H9 (cell line): ENCODE measurements at regions not wholly inside any gene's neighbourhood (a gene's known extent, or its start where the extent isn't known, plus 50 kb on each side); places are given as distances from the start of the nearest gene placed in this dataset.

Experiments
- DNase-seq: peaks from one replicate; pipeline ENCODE4 v3.0.0-alpha.2; 2017
- H2AFZ ChIP-seq: one replicate; pipeline ENCODE4 v1.6.1; 2013; ENCODE audit warnings: mild to moderate bottlenecking, low read length, control low read depth, moderate library complexity
- H2AK5ac ChIP-seq: 2 replicates; pipeline ENCODE4 v1.6.1; 2013; ENCODE audit warnings: low read length, control low read depth, mixed read lengths; ENCODE audit not compliant: insufficient read length
- H2BK120ac ChIP-seq: one replicate; pipeline ENCODE4 v1.6.1; 2013; ENCODE audit warnings: low read depth, mild to moderate bottlenecking, low read length, control low read depth, inconsistent platforms; ENCODE audit not compliant: poor library complexity, severe bottlenecking
- H2BK12ac ChIP-seq: 2 replicates; pipeline ENCODE4 v1.6.1; 2013; ENCODE audit warnings: low read length, control low read depth, mixed read lengths, low read depth; ENCODE audit not compliant: insufficient read length
- H2BK15ac ChIP-seq: 2 replicates; pipeline ENCODE4 v1.6.1; 2013; ENCODE audit warnings: low read depth, low read length, control low read depth
- H2BK20ac ChIP-seq: one replicate; pipeline ENCODE4 v1.6.1; 2013; ENCODE audit warnings: low read depth, mild to moderate bottlenecking, low read length, control low read depth, inconsistent platforms; ENCODE audit not compliant: poor library complexity, severe bottlenecking
- H2BK5ac ChIP-seq: 2 replicates; pipeline ENCODE4 v1.6.1; 2013; ENCODE audit warnings: low read length, control low read depth, mixed read lengths; ENCODE audit not compliant: insufficient read length
- H3K14ac ChIP-seq: 2 replicates; pipeline ENCODE4 v1.6.1; 2013; ENCODE audit warnings: low read length, control low read depth; ENCODE audit not compliant: insufficient read depth
- H3K18ac ChIP-seq: 2 replicates; pipeline ENCODE4 v1.6.1; 2013; ENCODE audit warnings: low read depth, mild to moderate bottlenecking, mixed read lengths, low read length, control low read depth; ENCODE audit not compliant: insufficient read length
- H3K23ac ChIP-seq: 2 replicates; pipeline ENCODE4 v1.6.1; 2013; ENCODE audit warnings: low read length, control low read depth, mixed read lengths, low read depth; ENCODE audit not compliant: insufficient read length
- H3K23me2 ChIP-seq: 2 replicates; pipeline ENCODE4 v1.6.1; 2013; ENCODE audit warnings: low read depth, mild to moderate bottlenecking, mixed read lengths, low read length, control low read depth; ENCODE audit not compliant: insufficient read length, poor library complexity, severe bottlenecking
- H3K27ac ChIP-seq: 2 replicates; pipeline ENCODE4 v1.5.1; 2013; ENCODE audit warnings: low read length, control low read depth, mixed read lengths, low read depth; ENCODE audit not compliant: insufficient read length
- H3K27me3 ChIP-seq: 2 replicates; pipeline ENCODE4 v1.6.1; 2013; ENCODE audit warnings: low read length, control low read depth, inconsistent platforms; ENCODE audit not compliant: insufficient read depth
- H3K4ac ChIP-seq: 2 replicates; pipeline ENCODE4 v1.6.1; 2013; ENCODE audit warnings: low read depth, mild to moderate bottlenecking, control low read depth, inconsistent platforms, low read length, moderate library complexity
- H3K4me1 ChIP-seq: 2 replicates; pipeline ENCODE4 v1.6.1; 2013; ENCODE audit warnings: low read length, control low read depth, inconsistent platforms; ENCODE audit not compliant: insufficient read depth
- H3K4me2 ChIP-seq: 2 replicates; pipeline ENCODE4 v1.6.1; 2013; ENCODE audit warnings: low read length, control low read depth, mixed read lengths; ENCODE audit not compliant: insufficient read length, insufficient read depth
- H3K56ac ChIP-seq: 2 replicates; pipeline ENCODE4 v1.6.1; 2013; ENCODE audit warnings: low read depth, mild to moderate bottlenecking, mixed read lengths, low read length, control low read depth; ENCODE audit not compliant: insufficient read length
- H3K79me1 ChIP-seq: 2 replicates; pipeline ENCODE4 v1.6.1; 2013; ENCODE audit warnings: low read depth, mild to moderate bottlenecking, moderate library complexity, low read length, control low read depth, inconsistent platforms; ENCODE audit not compliant: insufficient read depth, poor library complexity, severe bottlenecking
- H3K79me2 ChIP-seq: 2 replicates; pipeline ENCODE4 v1.6.1; 2013; ENCODE audit warnings: low read length, control low read depth, inconsistent platforms; ENCODE audit not compliant: insufficient read depth
- H3K9ac ChIP-seq: 2 replicates; pipeline ENCODE4 v1.6.1; 2013; ENCODE audit warnings: low read length, control low read depth, mixed read lengths; ENCODE audit not compliant: insufficient read length; ENCODE audit errors: extremely low read depth
- H3K9me3 ChIP-seq: one replicate; pipeline ENCODE4 v1.6.1; 2013; ENCODE audit warnings: low read depth, low read length, inconsistent platforms; ENCODE audit not compliant: control insufficient read depth
- H3T11ph ChIP-seq: one replicate; pipeline ENCODE4 v1.6.1; 2013; ENCODE audit warnings: mild to moderate bottlenecking, low read length, control low read depth, inconsistent platforms
- H4K20me1 ChIP-seq: one replicate; pipeline ENCODE4 v1.6.1; 2013; ENCODE audit not compliant: control insufficient read depth, insufficient read length, insufficient read depth
- H4K5ac ChIP-seq: 2 replicates; pipeline ENCODE4 v1.6.1; 2013; ENCODE audit warnings: low read depth, mild to moderate bottlenecking, mixed read lengths, low read length, control low read depth; ENCODE audit not compliant: insufficient read length
- H4K8ac ChIP-seq: replicated peaks from 2 replicates; pipeline ENCODE4 v1.6.1; 2013; ENCODE audit warnings: low read length, control low read depth, mixed read lengths, low read depth; ENCODE audit not compliant: insufficient read length
- H4K91ac ChIP-seq: 2 replicates; pipeline ENCODE4 v1.6.1; 2013; ENCODE audit warnings: low read depth, mild to moderate bottlenecking, moderate library complexity, mixed read lengths, low read length, control low read depth; ENCODE audit not compliant: insufficient read length
- H3K27ac Mint-ChIP-seq, 3 experiments: 2 replicates in 2 of 3; 3 replicates in 1 of 3; pipeline ENCODE4 v1.8.0; 2020 to 2021; ENCODE audit warnings: mixed read lengths in 3 of 3, mild to moderate bottlenecking in 1 of 3, moderate library complexity in 1 of 3
- H3K27me3 Mint-ChIP-seq: 2 replicates; pipeline ENCODE4 v1.8.0; 2021; ENCODE audit warnings: low read depth, mild to moderate bottlenecking, moderate library complexity, mixed read lengths
- H3K36me3 Mint-ChIP-seq, 3 experiments: 2 replicates in 2 of 3; 3 replicates in 1 of 3; pipeline ENCODE4 v1.8.0; 2020 to 2021; ENCODE audit warnings: low read depth in 3 of 3, mixed read lengths in 3 of 3; ENCODE audit not compliant: insufficient read depth in 1 of 3
- H3K4me1 Mint-ChIP-seq, 2 experiments: 2 replicates each; pipeline ENCODE4 v1.8.0; 2020; ENCODE audit warnings: mixed read lengths in 2 of 2
- H3K4me3 Mint-ChIP-seq, 2 experiments: 2 replicates in 1 of 2; 3 replicates in 1 of 2; pipeline ENCODE4 v1.8.0; 2020 to 2021; ENCODE audit warnings: mild to moderate bottlenecking in 2 of 2, mixed read lengths in 2 of 2, moderate library complexity in 1 of 2
- H3K9me3 Mint-ChIP-seq, 2 experiments: 2 replicates in 1 of 2; 3 replicates in 1 of 2; pipeline ENCODE4 v1.8.0; 2020; ENCODE audit warnings: mild to moderate bottlenecking in 2 of 2, mixed read lengths in 2 of 2, moderate library complexity in 1 of 2
- CTCF ChIP-seq: fragments of 200-600 bp; sonication (generic); conservative IDR thresholded peaks from 3 replicates; pipeline ENCODE4 v1.8.0; 2021; ENCODE audit warnings: antibody characterized with exemption, mild to moderate bottlenecking
- WGBS: extraction: QIAGEN DNeasy Blood & Tissue Kit; methylation state at CpG from one replicate; pipeline ENCODE4 v1.1.7; 2013; ENCODE audit warnings: missing lambda C conversion rate, low lambda C conversion rate, mixed read lengths; ENCODE audit not compliant: insufficient read length; ENCODE audit errors: extremely low coverage; 5-methylcytosine and 5-hydroxymethylcytosine counted together

- Histone ChIP-seq H4K20me1 (no peaks in the 10 kb centered on the region), H3T11ph (no peak overlapping the region), H3K23me2 (no peaks in the 10 kb centered on the region), H4K8ac (no peak overlapping the region), H3K18ac (no peak overlapping the region), H2BK5ac (no peak overlapping the region), H3K4ac (no peak overlapping the region), H3K4me2 (no peak overlapping the region), H2AK5ac (no peak overlapping the region), H2BK20ac (no peak overlapping the region), H3K14ac (no peak overlapping the region), H3K56ac (no peak overlapping the region), H3K9ac (no peak overlapping the region), H2BK15ac (no peak overlapping the region), H4K91ac (no peak overlapping the region), H2BK12ac (no peak overlapping the region), H3K23ac (no peak overlapping the region), H3K79me2 (no peaks in the 10 kb centered on the region), H4K5ac (no peak overlapping the region), H3K9me3 (no peaks in the 10 kb centered on the region), H3K79me1 (no peaks in the 10 kb centered on the region), H3K4me1 (no peaks in the 10 kb centered on the region), H2AFZ (no peak overlapping the region), H3K27ac (no peak overlapping the region), H2BK120ac (no peak overlapping the region), H3K27me3 (no peaks in the 10 kb centered on the region)
- Mint-ChIP-seq H3K4me3 (no peak overlapping the region), H3K36me3 (no peaks in the 10 kb centered on the region), H3K9me3 (no peaks in the 10 kb centered on the region), H3K4me1 (peaks cover 0 to 3% of the 10 kb centered on the region in 2 experiments; a peak in 1 of 4 replicates), H3K27ac (no peak overlapping the region; a peak in 1 of 7 replicates), H3K27me3 (no peaks in the 10 kb centered on the region; the same call in none of the 2 replicates)
- no CpG with 5 or more reads among the region's 6 CpGs for WGBS
- no peak for DNase-seq
- no peak for TF ChIP-seq CTCF
Observed at GRCh38 chr16:79473456-79473855, 127.1 kb downstream of the MAF start.
